ENCODE measurements at regions not wholly inside any gene's neighbourhood (a gene's known extent, or its start where the extent isn't known, plus 50 kb on each side); places are given as distances from the start of the nearest gene placed in this dataset.
A peak's percentile ranks its signal among the peaks of the same experiment; 100 is the strongest.

GRCh38 chr9:89865357-89865756 is 260.5 kb downstream of the GADD45G start:
- H3K9me3 ChIP-seq (ENCODE audit: control insufficient read depth in 3 of 3, low read length in 3 of 3), result no peaks in the 10 kb centered on the region
- no peak overlapping the region for H3K27ac ChIP-seq (ENCODE audit: low read depth, low read length)
- no peaks in the 10 kb centered on the region for H3K27me3 ChIP-seq (ENCODE audit: control insufficient read depth in 3 of 3, insufficient read depth in 3 of 3, low read length in 3 of 3)
- H3K36me3 ChIP-seq (ENCODE audit: control insufficient read depth in 3 of 3, insufficient read depth in 3 of 3, low read length in 3 of 3), result no peaks in the 10 kb centered on the region
- H3K4me1 ChIP-seq (ENCODE audit: control insufficient read depth in 3 of 3, insufficient read depth in 3 of 3, low read length in 3 of 3), result no peaks in the 10 kb centered on the region
- no peak overlapping the region for H3K9ac ChIP-seq (ENCODE audit: low read depth in 1 of 3, low read length in 3 of 3)
- no peak overlapping the region for H3K4me3 ChIP-seq (ENCODE audit: low read length in 3 of 3)

DNA sequence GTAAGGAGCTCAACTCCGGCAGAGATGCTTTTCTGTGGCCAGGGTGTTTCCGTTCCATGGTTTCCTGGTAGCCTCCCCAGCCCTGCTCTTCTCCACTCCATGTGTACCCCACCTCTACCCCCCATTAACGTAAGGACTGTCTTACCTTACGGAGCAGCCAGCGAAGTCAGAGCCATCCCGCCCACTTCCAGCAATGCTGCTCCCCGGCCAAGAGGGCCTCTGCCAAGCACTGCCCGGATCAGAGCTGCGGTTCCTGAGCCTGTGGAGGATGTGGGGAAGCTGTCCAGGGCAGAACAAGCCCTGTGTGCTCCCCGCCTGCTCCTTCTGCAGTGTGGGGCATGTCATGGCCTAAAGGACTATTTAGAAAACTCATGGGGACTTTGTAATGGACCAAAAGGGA is 261.2 kb downstream of the GADD45G start:
- Histone ChIP-seq H3K27ac (ENCODE audit: low read depth, low read length) (no peak overlapping the region), H3K36me3 (ENCODE audit: control insufficient read depth in 3 of 3, insufficient read depth in 3 of 3, low read length in 3 of 3) (no peaks in the 10 kb centered on the region), H3K27me3 (ENCODE audit: control insufficient read depth in 3 of 3, insufficient read depth in 3 of 3, low read length in 3 of 3) (no peaks in the 10 kb centered on the region), H3K9ac (ENCODE audit: low read depth in 1 of 3, low read length in 3 of 3) (no peak overlapping the region), H3K4me1 (ENCODE audit: control insufficient read depth in 3 of 3, insufficient read depth in 3 of 3, low read length in 3 of 3) (no peaks in the 10 kb centered on the region), H3K4me3 (ENCODE audit: low read length in 3 of 3) (no peak overlapping the region), H3K9me3 (ENCODE audit: control insufficient read depth in 3 of 3, low read length in 3 of 3) (no peaks in the 10 kb centered on the region)

GRCh38 chr9:89866701-89867100 is 261.9 kb downstream of the GADD45G start:
- no peak overlapping the region for H3K27ac ChIP-seq (ENCODE audit: low read depth, low read length)
- H3K4me1 ChIP-seq (ENCODE audit: control insufficient read depth in 3 of 3, insufficient read depth in 3 of 3, low read length in 3 of 3), result peaks cover under 1 to 5% (median 1%) of the 10 kb centered on the region in 3 donors
- H3K4me3 ChIP-seq (ENCODE audit: low read length in 3 of 3), result no peak overlapping the region
- no peak overlapping the region for H3K9ac ChIP-seq (ENCODE audit: low read depth in 1 of 3, low read length in 3 of 3)
- no peaks in the 10 kb centered on the region for H3K9me3 ChIP-seq (ENCODE audit: control insufficient read depth in 3 of 3, low read length in 3 of 3)
- H3K36me3 ChIP-seq (ENCODE audit: control insufficient read depth in 3 of 3, insufficient read depth in 3 of 3, low read length in 3 of 3), result no peaks in the 10 kb centered on the region
- no peaks in the 10 kb centered on the region for H3K27me3 ChIP-seq (ENCODE audit: control insufficient read depth in 3 of 3, insufficient read depth in 3 of 3, low read length in 3 of 3)

- no peak overlapping the region for H3K4me3 ChIP-seq (ENCODE audit: low read length in 3 of 3)
- no peaks in the 10 kb centered on the region for H3K27me3 ChIP-seq (ENCODE audit: control insufficient read depth in 3 of 3, insufficient read depth in 3 of 3, low read length in 3 of 3)
- no peaks in the 10 kb centered on the region for H3K36me3 ChIP-seq (ENCODE audit: control insufficient read depth in 3 of 3, insufficient read depth in 3 of 3, low read length in 3 of 3)
- no peak overlapping the region for H3K27ac ChIP-seq (ENCODE audit: low read depth, low read length)
- no peak overlapping the region for H3K9ac ChIP-seq (ENCODE audit: low read depth in 1 of 3, low read length in 3 of 3)
- no peaks in the 10 kb centered on the region for H3K9me3 ChIP-seq (ENCODE audit: control insufficient read depth in 3 of 3, low read length in 3 of 3)
- peaks cover 14 to 19% (median 15%) of the 10 kb centered on the region in 3 donors for H3K4me1 ChIP-seq (ENCODE audit: control insufficient read depth in 3 of 3, insufficient read depth in 3 of 3, low read length in 3 of 3)
Measured at GRCh38 chr9:89868100-89868499, 263.3 kb downstream of the GADD45G start.

DNA sequence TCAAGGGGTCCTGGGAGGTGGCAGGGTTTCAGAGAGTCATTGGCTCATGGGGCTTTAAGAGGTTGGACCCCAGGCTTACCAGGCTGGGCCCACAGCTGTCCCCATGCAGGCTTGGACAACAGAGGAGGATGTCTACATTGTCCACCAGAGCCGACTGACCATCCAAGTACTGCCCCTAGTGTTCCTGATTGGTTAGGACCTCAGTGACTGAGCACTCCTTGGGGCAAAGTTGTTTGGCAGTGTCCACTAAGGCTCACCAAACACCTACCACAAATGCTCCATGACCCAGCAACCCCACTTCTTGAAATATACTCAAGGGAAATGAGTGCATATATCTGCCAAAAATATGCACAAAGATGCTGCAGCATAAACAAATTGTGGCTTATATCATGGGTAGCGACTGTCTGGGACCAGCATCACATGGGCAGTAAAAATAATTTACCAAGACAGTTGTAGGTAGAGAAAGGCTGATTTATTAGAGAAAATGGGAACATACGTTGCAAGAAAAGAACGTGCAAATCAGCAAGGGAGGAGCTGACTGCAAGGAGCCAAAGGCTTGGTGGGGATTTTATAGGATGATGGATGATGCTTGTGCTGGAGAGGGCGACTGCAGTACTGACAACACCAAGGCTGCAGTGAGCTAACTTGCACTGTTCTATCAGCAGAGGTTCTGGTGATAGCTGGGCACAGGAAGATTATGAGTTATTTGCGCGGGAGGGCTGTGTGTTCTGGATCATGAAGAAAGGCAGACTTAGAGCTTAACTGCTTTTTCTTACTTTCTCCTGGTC is 265.2 kb downstream of the GADD45G start:
- peaks cover 32 to 38% (median 34%) of the 10 kb centered on the region in 3 donors for H3K4me1 ChIP-seq (ENCODE audit: control insufficient read depth in 3 of 3, insufficient read depth in 3 of 3, low read length in 3 of 3)
- no peak overlapping the region for H3K9ac ChIP-seq (ENCODE audit: low read depth in 1 of 3, low read length in 3 of 3)
- H3K4me3 ChIP-seq (ENCODE audit: low read length in 3 of 3), result no peak overlapping the region
- no peaks in the 10 kb centered on the region for H3K27me3 ChIP-seq (ENCODE audit: control insufficient read depth in 3 of 3, insufficient read depth in 3 of 3, low read length in 3 of 3)
- no peak overlapping the region for H3K27ac ChIP-seq (ENCODE audit: low read depth, low read length)
- H3K9me3 ChIP-seq (ENCODE audit: control insufficient read depth in 3 of 3, low read length in 3 of 3), result no peaks in the 10 kb centered on the region
- H3K36me3 ChIP-seq (ENCODE audit: control insufficient read depth in 3 of 3, insufficient read depth in 3 of 3, low read length in 3 of 3), result no peaks in the 10 kb centered on the region

- Histone ChIP-seq H3K9ac (ENCODE audit: low read depth in 1 of 3, low read length in 3 of 3) (peak overlapping the region in 2 of 3 donors; percentile 54 to 78), H3K27me3 (ENCODE audit: control insufficient read depth in 3 of 3, insufficient read depth in 3 of 3, low read length in 3 of 3) (no peaks in the 10 kb centered on the region), H3K27ac (ENCODE audit: low read depth, low read length) (peak overlapping the region; percentile 86), H3K4me1 (ENCODE audit: control insufficient read depth in 3 of 3, insufficient read depth in 3 of 3, low read length in 3 of 3) (peaks cover 43 to 50% (median 48%) of the 10 kb centered on the region in 3 donors), H3K4me3 (ENCODE audit: low read length in 3 of 3) (peak overlapping the region in 1 of 3 donors; percentile 22), H3K36me3 (ENCODE audit: control insufficient read depth in 3 of 3, insufficient read depth in 3 of 3, low read length in 3 of 3) (no peaks in the 10 kb centered on the region), H3K9me3 (ENCODE audit: control insufficient read depth in 3 of 3, low read length in 3 of 3) (no peaks in the 10 kb centered on the region)
Measured at GRCh38 chr9:89871871-89872331, 267.1 kb downstream of the GADD45G start.

DNA sequence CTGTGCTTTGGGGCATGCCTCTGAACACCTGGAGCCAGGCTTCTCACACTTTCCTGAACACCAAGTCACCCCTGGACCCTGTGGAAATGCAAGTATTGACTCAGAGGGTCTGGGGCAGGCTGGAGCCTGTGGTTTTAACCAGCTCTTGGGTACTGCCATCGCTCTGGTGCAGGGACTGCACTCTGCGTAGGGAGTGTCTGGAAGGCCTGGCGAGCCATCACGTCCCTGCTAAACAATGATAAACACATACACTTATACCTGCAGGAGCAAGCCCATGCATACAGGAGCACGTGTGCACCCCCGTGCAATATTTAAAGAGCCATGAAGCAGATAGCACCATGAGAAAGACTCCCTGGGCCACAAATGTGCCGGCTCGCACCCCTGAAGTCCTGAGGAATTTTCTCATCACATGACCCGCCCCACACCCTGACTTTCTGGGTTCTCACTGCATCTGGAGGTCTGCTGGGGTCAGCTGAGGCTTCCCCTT is 267.7 kb downstream of the GADD45G start:
- Histone ChIP-seq H3K4me3 (ENCODE audit: low read length in 3 of 3) (peak overlapping the region in 1 of 3 donors; percentile 9), H3K4me1 (ENCODE audit: control insufficient read depth in 3 of 3, insufficient read depth in 3 of 3, low read length in 3 of 3) (peaks cover 49 to 56% (median 54%) of the 10 kb centered on the region in 3 donors), H3K9ac (ENCODE audit: low read depth in 1 of 3, low read length in 3 of 3) (peak overlapping the region; percentile 42 to 78 (median 54)), H3K9me3 (ENCODE audit: control insufficient read depth in 3 of 3, low read length in 3 of 3) (no peaks in the 10 kb centered on the region), H3K27me3 (ENCODE audit: control insufficient read depth in 3 of 3, insufficient read depth in 3 of 3, low read length in 3 of 3) (no peaks in the 10 kb centered on the region), H3K27ac (ENCODE audit: low read depth, low read length) (peak overlapping the region; percentile 86), H3K36me3 (ENCODE audit: control insufficient read depth in 3 of 3, insufficient read depth in 3 of 3, low read length in 3 of 3) (no peaks in the 10 kb centered on the region)

DNA sequence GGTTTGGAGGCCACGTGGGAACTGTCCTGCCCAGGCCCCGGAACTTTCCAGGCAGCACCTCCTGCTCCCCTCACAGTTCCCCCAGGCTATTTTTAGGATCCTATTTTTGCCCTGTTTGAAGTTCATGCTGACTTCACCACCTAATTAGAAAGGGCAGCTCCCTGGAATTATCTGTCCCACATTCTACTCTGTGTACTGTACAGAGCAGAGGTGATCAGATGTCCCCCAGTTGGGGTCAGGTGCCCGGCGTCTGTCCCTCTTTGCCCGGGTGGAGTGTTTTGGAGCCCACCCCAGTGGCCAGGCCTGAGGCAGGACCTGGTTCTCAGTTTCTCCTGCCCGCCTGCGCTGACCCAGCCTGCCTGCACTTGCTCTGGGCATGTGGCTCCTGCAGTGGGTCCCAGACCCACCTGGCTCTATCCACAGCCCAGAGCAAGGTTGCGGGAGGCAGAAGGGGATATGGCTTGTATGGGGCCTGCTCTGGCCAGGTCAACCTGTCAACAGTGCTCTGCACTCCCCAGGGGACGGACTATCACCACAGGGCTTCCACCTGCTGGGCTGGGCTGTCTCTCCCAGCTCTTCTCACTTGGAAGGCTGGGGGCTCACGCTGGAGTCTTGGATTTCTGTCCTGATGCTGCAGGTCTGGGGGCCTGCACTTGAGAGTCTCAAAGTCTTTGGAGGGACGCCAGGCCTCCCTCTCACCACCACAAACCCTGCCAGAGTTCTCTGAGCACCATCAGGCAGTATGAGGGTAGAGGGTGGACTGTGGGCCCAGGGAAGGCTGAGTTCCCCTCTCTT is 268.3 kb downstream of the GADD45G start:
- Histone ChIP-seq H3K9me3 (ENCODE audit: control insufficient read depth in 3 of 3, low read length in 3 of 3) (no peaks in the 10 kb centered on the region), H3K4me3 (ENCODE audit: low read length in 3 of 3) (peak overlapping the region in 2 of 3 donors; percentile 9 to 58), H3K27ac (ENCODE audit: low read depth, low read length) (peak overlapping the region; percentile 86), H3K27me3 (ENCODE audit: control insufficient read depth in 3 of 3, insufficient read depth in 3 of 3, low read length in 3 of 3) (no peaks in the 10 kb centered on the region), H3K36me3 (ENCODE audit: control insufficient read depth in 3 of 3, insufficient read depth in 3 of 3, low read length in 3 of 3) (no peaks in the 10 kb centered on the region), H3K4me1 (ENCODE audit: control insufficient read depth in 3 of 3, insufficient read depth in 3 of 3, low read length in 3 of 3) (peaks cover 55 to 62% (median 60%) of the 10 kb centered on the region in 3 donors), H3K9ac (ENCODE audit: low read depth in 1 of 3, low read length in 3 of 3) (peak overlapping the region; percentile 42 to 84 (median 74))

GRCh38 chr9:89873801-89874200 is 269.0 kb downstream of the GADD45G start:
- H3K9me3 ChIP-seq (ENCODE audit: control insufficient read depth in 3 of 3, low read length in 3 of 3), result no peaks in the 10 kb centered on the region
- no peak overlapping the region for H3K27ac ChIP-seq (ENCODE audit: low read depth, low read length)
- H3K4me3 ChIP-seq (ENCODE audit: low read length in 3 of 3), result peak overlapping the region in 1 of 3 donors; percentile 1
- H3K36me3 ChIP-seq (ENCODE audit: control insufficient read depth in 3 of 3, insufficient read depth in 3 of 3, low read length in 3 of 3), result no peaks in the 10 kb centered on the region
- H3K9ac ChIP-seq (ENCODE audit: low read depth in 1 of 3, low read length in 3 of 3), result peak overlapping the region in 1 of 3 donors; percentile 84
- no peaks in the 10 kb centered on the region for H3K27me3 ChIP-seq (ENCODE audit: control insufficient read depth in 3 of 3, insufficient read depth in 3 of 3, low read length in 3 of 3)
- H3K4me1 ChIP-seq (ENCODE audit: control insufficient read depth in 3 of 3, insufficient read depth in 3 of 3, low read length in 3 of 3), result peaks cover 62 to 69% (median 67%) of the 10 kb centered on the region in 3 donors

Measured in skeletal muscle tissue (tissue), 3 donors.